Cardiac muscle cell (in vitro differentiated cells and primary cell): ENCODE measurements at regions not wholly inside any gene's neighbourhood (a gene's known extent, or its start where the extent isn't known, plus 50 kb on each side); places are given as distances from the start of the nearest gene placed in this dataset.
A peak's percentile ranks its signal among the peaks of the same experiment; 100 is the strongest.

ENCODE experiments used
- DNase-seq, 2 donors: peaks; one replicate each; pipeline versions ENCODE4 v3.0.0 to v3.0.0-alpha.2; 2010 to 2017; ENCODE audit warnings: low read depth in 1 of 2, low spot score in 1 of 2
- H3K27ac ChIP-seq: fragments of 200-600 bp; sonication (generic); 2 replicates; pipeline ENCODE4 v1.5.1; 2016
- H3K27me3 ChIP-seq: fragments of 200-600 bp; sonication (generic); 2 replicates; pipeline ENCODE4 v1.6.0; 2016; ENCODE audit warnings: control low read depth
- H3K36me3 ChIP-seq: fragments of 200-600 bp; sonication (generic); 2 replicates; pipeline ENCODE4 v1.5.1; 2016; ENCODE audit warnings: control low read depth
- H3K4me1 ChIP-seq: fragments of 200-600 bp; sonication (generic); 2 replicates; pipeline ENCODE4 v1.8.1; 2017; ENCODE audit warnings: low read depth, mild to moderate bottlenecking, mixed run types
- H3K4me3 ChIP-seq: fragments of 200-600 bp; sonication (generic); 2 replicates; pipeline ENCODE4 v1.5.1; 2016; ENCODE audit warnings: mild to moderate bottlenecking
- H3K9me3 ChIP-seq: fragments of 200-600 bp; sonication (generic); 2 replicates; pipeline ENCODE4 v1.5.1; 2017; ENCODE audit warnings: low read depth, mild to moderate bottlenecking, control low read depth
- TF ChIP-seq, protein P1 (sequence below): IDR thresholded peaks from 2 replicates; pipeline ENCODE4 v1.5.1; 2012; ENCODE audit warnings: low read depth, mild to moderate bottlenecking, low read length

DNA sequence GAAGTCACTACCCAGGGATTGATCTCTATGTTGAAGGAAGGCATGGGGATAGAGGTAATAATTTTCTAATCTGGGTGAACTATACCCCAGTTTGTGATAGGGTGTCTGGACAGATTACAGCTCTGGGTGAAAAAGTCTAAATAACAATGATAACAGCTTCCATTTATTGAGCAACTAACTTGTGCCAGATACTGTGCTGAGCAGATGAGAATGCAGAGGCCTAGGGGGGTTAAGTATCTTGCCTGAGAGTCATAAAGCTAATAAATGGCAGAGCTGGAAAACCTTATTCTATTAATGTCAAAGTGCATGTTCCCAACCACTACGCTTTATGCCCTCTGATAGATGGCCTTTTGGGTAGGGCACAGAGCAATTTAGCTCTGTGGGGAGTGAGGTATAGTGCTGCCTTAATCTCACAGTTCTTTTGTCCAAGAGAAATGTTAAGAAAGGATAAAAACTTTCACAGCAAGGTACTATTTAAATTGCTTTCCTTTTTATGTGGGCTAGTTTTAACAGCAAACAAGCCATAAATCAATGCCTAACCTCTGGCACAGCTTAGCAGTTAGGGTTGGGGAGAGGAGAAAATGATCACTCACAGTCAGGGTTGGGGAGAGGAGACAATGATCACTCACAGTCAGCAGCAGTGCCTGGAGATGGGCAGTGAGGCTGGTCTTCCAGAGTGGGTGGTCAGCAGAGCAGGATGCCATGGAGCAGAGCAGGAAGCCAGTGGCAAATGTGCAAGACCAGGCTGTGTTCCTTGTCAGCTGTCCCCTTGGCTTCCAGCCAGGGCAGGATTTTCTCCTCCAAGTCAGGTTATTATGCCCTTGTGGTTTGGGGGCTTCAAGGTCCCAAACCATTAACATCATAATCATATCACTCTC, 187.0 kb downstream of the CARTPT start:
- peak in 1 of 2 donors; percentile 31 for DNase-seq
- Histone ChIP-seq H3K9me3 (no peaks in the 10 kb centered on the region), H3K4me3 (no peak overlapping the region), H3K27ac (peak overlapping the region; percentile 75), H3K27me3 (no peaks in the 10 kb centered on the region), H3K4me1 (peaks cover 29% of the 10 kb centered on the region), H3K36me3 (no peaks in the 10 kb centered on the region)
- TF ChIP-seq, protein P1, sequence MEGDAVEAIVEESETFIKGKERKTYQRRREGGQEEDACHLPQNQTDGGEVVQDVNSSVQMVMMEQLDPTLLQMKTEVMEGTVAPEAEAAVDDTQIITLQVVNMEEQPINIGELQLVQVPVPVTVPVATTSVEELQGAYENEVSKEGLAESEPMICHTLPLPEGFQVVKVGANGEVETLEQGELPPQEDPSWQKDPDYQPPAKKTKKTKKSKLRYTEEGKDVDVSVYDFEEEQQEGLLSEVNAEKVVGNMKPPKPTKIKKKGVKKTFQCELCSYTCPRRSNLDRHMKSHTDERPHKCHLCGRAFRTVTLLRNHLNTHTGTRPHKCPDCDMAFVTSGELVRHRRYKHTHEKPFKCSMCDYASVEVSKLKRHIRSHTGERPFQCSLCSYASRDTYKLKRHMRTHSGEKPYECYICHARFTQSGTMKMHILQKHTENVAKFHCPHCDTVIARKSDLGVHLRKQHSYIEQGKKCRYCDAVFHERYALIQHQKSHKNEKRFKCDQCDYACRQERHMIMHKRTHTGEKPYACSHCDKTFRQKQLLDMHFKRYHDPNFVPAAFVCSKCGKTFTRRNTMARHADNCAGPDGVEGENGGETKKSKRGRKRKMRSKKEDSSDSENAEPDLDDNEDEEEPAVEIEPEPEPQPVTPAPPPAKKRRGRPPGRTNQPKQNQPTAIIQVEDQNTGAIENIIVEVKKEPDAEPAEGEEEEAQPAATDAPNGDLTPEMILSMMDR: no peak

DNA sequence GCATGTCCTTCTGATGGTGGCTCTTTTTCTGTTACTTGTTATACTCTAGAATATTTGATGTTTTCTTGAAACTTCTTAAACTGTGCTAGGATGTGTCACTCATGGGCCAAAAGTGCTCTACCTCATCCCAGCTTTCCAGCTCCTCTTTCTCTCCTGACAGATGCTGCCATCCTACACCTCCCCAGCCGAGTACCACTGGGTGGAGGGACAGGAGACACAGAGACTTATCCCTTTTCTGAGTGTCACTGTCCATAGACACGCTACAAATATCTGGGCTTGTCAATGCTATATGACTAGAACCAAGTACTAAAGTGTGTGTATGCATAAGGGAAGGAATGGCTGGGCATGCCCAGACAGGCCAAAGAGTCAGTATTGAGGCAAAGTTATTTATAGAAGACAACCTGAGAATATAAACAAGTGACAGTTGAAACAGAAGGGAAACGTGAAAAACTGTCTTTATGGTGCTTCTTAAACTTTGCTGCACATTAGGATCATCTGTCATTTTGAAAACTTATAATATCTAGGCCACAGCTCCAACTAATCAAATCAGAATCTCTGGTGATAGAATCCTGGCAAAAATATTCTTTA, 188.0 kb downstream of the CARTPT start:
- no peak overlapping the region for H3K4me3 ChIP-seq
- H3K4me1 ChIP-seq: peaks cover 29% of the 10 kb centered on the region
- DNase-seq: no peak
- H3K27me3 ChIP-seq: no peaks in the 10 kb centered on the region
- peak overlapping the region; percentile 75 for H3K27ac ChIP-seq
- no peaks in the 10 kb centered on the region for H3K36me3 ChIP-seq
- TF ChIP-seq, protein P1: no peak
- H3K9me3 ChIP-seq: no peaks in the 10 kb centered on the region

DNA sequence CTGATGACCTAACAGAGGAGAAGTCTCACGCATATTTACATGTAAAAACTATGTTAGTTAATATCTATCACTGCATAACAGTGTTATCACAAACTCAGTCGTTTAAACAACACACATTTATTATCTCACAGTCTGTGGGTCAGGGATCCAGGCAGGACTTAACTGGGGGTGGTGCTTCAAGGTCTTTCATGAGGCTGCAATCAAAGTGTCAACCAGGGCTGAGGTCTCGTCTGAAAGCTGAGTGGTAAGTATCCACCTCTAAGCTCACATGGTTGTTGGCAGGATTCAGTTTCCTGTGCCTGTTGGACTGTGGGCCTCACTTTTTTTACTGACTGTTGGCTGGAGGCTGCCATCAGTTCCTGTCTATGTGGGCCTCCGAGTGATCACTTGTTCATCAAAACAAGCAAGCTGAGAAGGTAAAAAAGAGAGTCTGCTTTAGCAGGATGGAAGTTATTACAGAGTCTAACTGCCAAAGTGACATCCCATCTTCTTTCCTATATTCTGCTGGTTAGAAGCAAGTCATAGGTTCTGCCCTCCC, 188.6 kb downstream of the CARTPT start:
- peaks cover 29% of the 10 kb centered on the region for H3K4me1 ChIP-seq
- H3K36me3 ChIP-seq: no peaks in the 10 kb centered on the region
- no peaks in the 10 kb centered on the region for H3K9me3 ChIP-seq
- no peak overlapping the region for H3K4me3 ChIP-seq
- H3K27me3 ChIP-seq: no peaks in the 10 kb centered on the region
- DNase-seq: no peak
- peak overlapping the region; percentile 75 for H3K27ac ChIP-seq
- TF ChIP-seq, protein P1: no peak

DNA sequence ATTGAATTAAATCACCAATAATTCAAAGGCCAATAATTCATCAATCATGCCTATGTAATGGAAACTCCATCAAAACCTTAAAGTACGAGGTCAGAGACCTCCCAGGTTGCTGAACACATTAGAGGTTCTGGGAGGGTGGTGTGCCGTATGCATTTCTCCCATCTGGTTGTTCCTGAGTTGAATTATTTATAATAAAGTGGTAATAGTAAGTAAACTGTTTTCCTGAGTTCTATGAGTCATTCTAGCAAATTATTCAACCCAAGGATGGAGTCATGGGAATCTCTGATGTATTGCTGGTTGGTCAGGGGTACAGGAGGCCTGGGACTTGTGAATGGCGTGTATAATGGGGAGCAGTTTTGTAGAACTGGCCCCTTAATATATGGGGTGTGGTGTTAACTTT, 191.7 kb downstream of the CARTPT start:
- Histone ChIP-seq H3K27ac (no peak overlapping the region), H3K27me3 (no peaks in the 10 kb centered on the region), H3K36me3 (no peaks in the 10 kb centered on the region), H3K4me1 (peaks cover 28% of the 10 kb centered on the region), H3K4me3 (no peak overlapping the region), H3K9me3 (no peaks in the 10 kb centered on the region)
- DNase-seq: no peak
- TF ChIP-seq, protein P1: no peak

DNA sequence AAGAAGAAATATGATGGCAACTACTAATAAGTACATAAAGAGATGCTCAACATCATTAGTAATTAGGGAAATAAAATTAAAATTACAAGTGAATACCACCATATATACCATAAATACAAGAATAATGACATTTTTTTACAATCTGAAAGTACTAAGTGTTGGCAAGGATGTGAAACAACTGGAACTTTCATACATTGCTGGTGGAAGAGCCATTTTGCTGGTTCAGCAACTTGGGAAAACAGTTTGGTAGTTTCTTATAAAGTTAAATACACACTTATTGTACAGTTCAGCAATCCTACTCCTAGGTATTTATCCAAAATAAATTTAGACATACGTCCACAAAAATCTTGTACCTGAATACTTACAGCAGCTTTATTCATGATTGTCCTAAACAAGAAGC, 192.9 kb downstream of the CARTPT start:
- Histone ChIP-seq H3K27ac (no peak overlapping the region), H3K36me3 (no peaks in the 10 kb centered on the region), H3K4me3 (no peak overlapping the region), H3K4me1 (peaks cover 19% of the 10 kb centered on the region), H3K27me3 (no peaks in the 10 kb centered on the region), H3K9me3 (no peaks in the 10 kb centered on the region)
- TF ChIP-seq, protein P1: no peak
- DNase-seq: no peak
